SK-N-SH (cell line): ENCODE measurements at regions not wholly inside any gene's neighbourhood (a gene's known extent, or its start where the extent isn't known, plus 50 kb on each side); places are given as distances from the start of the nearest gene placed in this dataset.

Source experiments
- CTCF ChIP-seq: fragments of 200-600 bp; sonication (generic); IDR thresholded peaks from 2 replicates; pipeline ENCODE4 v1.6.1; 2017; ENCODE audit warnings: antibody characterized with exemption, mild to moderate bottlenecking, moderate library complexity
- REST ChIP-seq: IDR thresholded peaks from 2 replicates; pipeline ENCODE4 v1.6.1; 2012; ENCODE audit warnings: mild to moderate bottlenecking, low read depth, low read length, moderate library complexity

- TF ChIP-seq REST (no peak), CTCF (no peak)
Observed at GRCh38 chr2:226184540-226184939, 615.1 kb downstream of the IRS1 start.
